Kidney (tissue), 13 donors: ENCODE measurements at regions not wholly inside any gene's neighbourhood (a gene's known extent, or its start where the extent isn't known, plus 50 kb on each side); places are given as distances from the start of the nearest gene placed in this dataset.

ENCODE experiments used
- DNase-seq, 5 donors: peaks; one replicate each; pipeline ENCODE4 v3.0.0-alpha.2; 2013 to 2020
- FAIRE-seq: peaks from 2 replicates; lab custom pipeline; 2012; peaks lifted over from hg19 to GRCh38; lab: Jason Lieb, UNC
- H3K27ac ChIP-seq, 2 donors: one replicate each; pipeline ENCODE4 v1.7.0; 2013; ENCODE audit warnings: low read depth in 2 of 2, low read length in 2 of 2, inconsistent platforms in 1 of 2
- H3K27me3 ChIP-seq: one replicate; pipeline ENCODE4 v1.7.1; 2013; ENCODE audit warnings: low read length, inconsistent platforms; ENCODE audit not compliant: control insufficient read depth, insufficient read depth
- H3K36me3 ChIP-seq, 3 donors: one replicate each; pipeline versions ENCODE4 v1.7.0 to v1.7.1; 2013; ENCODE audit warnings: low read length in 3 of 3, control low read depth in 1 of 3, inconsistent platforms in 1 of 3; ENCODE audit not compliant: insufficient read depth in 3 of 3, control insufficient read depth in 2 of 3
- H3K4me1 ChIP-seq, 3 donors: one replicate each; pipeline versions ENCODE4 v1.7.0 to v1.7.1; 2013; ENCODE audit warnings: low read length in 3 of 3, inconsistent platforms in 1 of 3, low read depth in 1 of 3; ENCODE audit not compliant: control insufficient read depth in 2 of 3, insufficient read depth in 2 of 3
- H3K4me3 ChIP-seq, 3 donors: one replicate each; pipeline versions ENCODE4 v1.7.0 to v1.8.1; 2013; ENCODE audit warnings: low read length in 3 of 3, control low read depth in 1 of 3, inconsistent platforms in 1 of 3
- H3K9ac ChIP-seq, 3 donors: one replicate each; pipeline versions ENCODE4 v1.7.0 to v1.7.1; 2013; ENCODE audit warnings: low read length in 3 of 3, control low read depth in 1 of 3, inconsistent platforms in 1 of 3
- H3K9me3 ChIP-seq, 3 donors: one replicate each; pipeline versions ENCODE4 v1.7.0 to v1.7.1; 2013; ENCODE audit warnings: low read length in 3 of 3, control low read depth in 1 of 3, inconsistent platforms in 1 of 3; ENCODE audit not compliant: control insufficient read depth in 2 of 3, insufficient read depth in 1 of 3
- CTCF ChIP-seq: IDR thresholded peaks from 3 replicates; pipeline ENCODE4 v1.5.1; 2012; ENCODE audit warnings: mild to moderate bottlenecking, moderate library complexity, borderline replicate concordance; ENCODE audit not compliant: insufficient read depth; ENCODE audit errors: extremely low read depth
- intact Hi-C: fragments of 100-400 bp; cut with DNase I; formaldehyde crosslinking; loops from one replicate; pipeline ENCODE4 v1.11.1; 2022
- donor health status: control.
- donor health status: control.
- donor health status: control.
- donor health status: control.
- donor health status: control.
- donor health status: DM: yes; HTN: yes; CAD: no.
- donor health status: Normal renal cell carcinoma (clear cell type).

- H3K27me3 ChIP-seq = no peaks in the 10 kb centered on the region
- no peak for FAIRE-seq
- H3K4me3 ChIP-seq = no peak overlapping the region
- no peaks in the 10 kb centered on the region for H3K4me1 ChIP-seq
- no peak overlapping the region for H3K27ac ChIP-seq
- H3K36me3 ChIP-seq = no peaks in the 10 kb centered on the region
- H3K9ac ChIP-seq = no peak overlapping the region
- intact Hi-C loops = no loop called here
- no peak for DNase-seq
- TF ChIP-seq CTCF = no peak
- H3K9me3 ChIP-seq = no peaks in the 10 kb centered on the region
These were observed 187.8 kb upstream of the PRDM1 start for GRCh38 chr6:105898286-105898685.

DNA sequence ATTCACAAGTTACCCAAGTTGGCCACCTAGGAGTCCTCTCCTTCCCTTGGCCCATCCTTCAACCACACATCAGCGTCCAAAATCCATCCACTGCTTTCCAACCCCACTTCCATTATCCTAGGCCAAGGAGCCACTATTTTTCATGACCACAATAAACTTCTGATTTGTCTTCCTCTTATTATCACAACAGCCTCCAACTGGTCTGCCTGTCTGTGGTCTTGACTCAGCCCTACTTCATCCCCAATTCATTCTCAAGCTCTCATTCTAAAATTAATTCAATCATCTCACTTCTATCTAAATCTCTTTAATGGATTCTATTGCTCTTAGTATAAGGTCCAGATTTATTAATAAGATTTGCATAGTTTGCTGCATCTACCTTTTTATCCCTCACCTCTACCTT is 189.0 kb upstream of the PRDM1 start:
- TF ChIP-seq CTCF = no peak
- intact Hi-C loops = no loop called here
- H3K9me3 ChIP-seq = no peaks in the 10 kb centered on the region
- H3K9ac ChIP-seq = no peak overlapping the region
- H3K36me3 ChIP-seq = no peaks in the 10 kb centered on the region
- no peak overlapping the region for H3K27ac ChIP-seq
- H3K4me3 ChIP-seq = no peak overlapping the region
- DNase-seq (no peak), FAIRE-seq (no peak)
- no peaks in the 10 kb centered on the region for H3K27me3 ChIP-seq
- H3K4me1 ChIP-seq = no peaks in the 10 kb centered on the region

DNA sequence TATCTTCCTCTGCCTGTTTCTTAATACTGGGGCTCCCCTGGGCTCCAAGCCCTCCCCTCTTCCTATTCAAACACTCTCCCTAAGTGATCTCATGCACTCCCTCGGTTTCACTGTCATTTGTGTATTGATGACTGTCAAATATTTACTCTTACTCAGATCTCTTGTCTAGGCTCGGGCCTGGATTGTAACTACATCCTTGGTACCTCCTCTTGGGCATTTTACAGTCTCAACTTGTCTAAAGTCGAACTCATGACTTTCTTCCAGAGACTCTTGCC is 189.4 kb upstream of the PRDM1 start:
- Histone ChIP-seq H3K27me3 (no peaks in the 10 kb centered on the region), H3K9ac (no peak overlapping the region), H3K4me3 (no peak overlapping the region), H3K4me1 (no peaks in the 10 kb centered on the region), H3K36me3 (no peaks in the 10 kb centered on the region), H3K27ac (no peak overlapping the region), H3K9me3 (no peaks in the 10 kb centered on the region)
- intact Hi-C loops = no loop called here
- TF ChIP-seq CTCF = no peak
- DNase-seq (no peak), FAIRE-seq (no peak)

GRCh38 chr6:105896052-105896820 is 189.9 kb upstream of the PRDM1 start:
- H3K4me1 ChIP-seq = no peaks in the 10 kb centered on the region
- no peak for DNase-seq
- no peaks in the 10 kb centered on the region for H3K9me3 ChIP-seq
- no peaks in the 10 kb centered on the region for H3K27me3 ChIP-seq
- H3K36me3 ChIP-seq = no peaks in the 10 kb centered on the region
- no peak overlapping the region for H3K4me3 ChIP-seq
- H3K9ac ChIP-seq = no peak overlapping the region
- intact Hi-C loops = no loop called here
- no peak for TF ChIP-seq CTCF
- no peak for FAIRE-seq
- H3K27ac ChIP-seq = no peak overlapping the region
